MM.1S (cell line): ENCODE measurements at regions not wholly inside any gene's neighbourhood (a gene's known extent, or its start where the extent isn't known, plus 50 kb on each side); places are given as distances from the start of the nearest gene placed in this dataset.

Source experiments
- EZH2 ChIP-seq: fragments of 300-600 bp; sonication (generic); optimal IDR thresholded peaks from 2 replicates; pipeline ENCODE3; 2017; ENCODE audit warnings: low read depth, mild to moderate bottlenecking, antibody characterized with exemption, low read length, mixed read lengths
- EZH2phosphoT487 ChIP-seq: fragments of 300-600 bp; sonication (generic); IDR thresholded peaks from 2 replicates; pipeline ENCODE4 v1.6.1; 2018; ENCODE audit warnings: antibody characterized with exemption, low read length
- TF ChIP-seq, protein P1 (sequence below): fragments of 300-600 bp; sonication (generic); IDR thresholded peaks from 2 replicates; pipeline ENCODE4 v1.5.1; 2016; ENCODE audit warnings: antibody characterized with exemption, low read length, mixed read lengths

DNA sequence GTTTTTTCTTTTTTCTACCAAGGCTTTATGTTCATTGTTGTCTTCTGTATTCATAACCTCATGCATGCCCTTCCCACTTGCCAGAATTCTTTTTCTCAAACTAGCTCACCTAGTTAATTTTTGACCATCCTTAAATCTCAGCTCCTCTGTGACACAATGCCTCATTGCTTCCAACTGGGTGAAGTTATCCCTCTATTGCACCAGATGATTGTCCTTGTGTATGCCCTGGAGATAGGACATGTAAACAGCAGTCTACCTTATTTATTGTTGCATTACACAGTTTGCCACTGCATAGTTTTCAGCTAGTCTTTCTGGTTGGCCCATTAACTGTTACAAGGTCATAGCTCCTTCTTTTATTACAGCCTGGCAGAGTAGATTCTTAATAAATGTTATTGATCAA lies 763.1 kb upstream of the COBL start:
- TF ChIP-seq, protein P1, sequence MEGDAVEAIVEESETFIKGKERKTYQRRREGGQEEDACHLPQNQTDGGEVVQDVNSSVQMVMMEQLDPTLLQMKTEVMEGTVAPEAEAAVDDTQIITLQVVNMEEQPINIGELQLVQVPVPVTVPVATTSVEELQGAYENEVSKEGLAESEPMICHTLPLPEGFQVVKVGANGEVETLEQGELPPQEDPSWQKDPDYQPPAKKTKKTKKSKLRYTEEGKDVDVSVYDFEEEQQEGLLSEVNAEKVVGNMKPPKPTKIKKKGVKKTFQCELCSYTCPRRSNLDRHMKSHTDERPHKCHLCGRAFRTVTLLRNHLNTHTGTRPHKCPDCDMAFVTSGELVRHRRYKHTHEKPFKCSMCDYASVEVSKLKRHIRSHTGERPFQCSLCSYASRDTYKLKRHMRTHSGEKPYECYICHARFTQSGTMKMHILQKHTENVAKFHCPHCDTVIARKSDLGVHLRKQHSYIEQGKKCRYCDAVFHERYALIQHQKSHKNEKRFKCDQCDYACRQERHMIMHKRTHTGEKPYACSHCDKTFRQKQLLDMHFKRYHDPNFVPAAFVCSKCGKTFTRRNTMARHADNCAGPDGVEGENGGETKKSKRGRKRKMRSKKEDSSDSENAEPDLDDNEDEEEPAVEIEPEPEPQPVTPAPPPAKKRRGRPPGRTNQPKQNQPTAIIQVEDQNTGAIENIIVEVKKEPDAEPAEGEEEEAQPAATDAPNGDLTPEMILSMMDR, result no peak
- no peak for TF ChIP-seq EZH2
- TF ChIP-seq EZH2phosphoT487, result no peak
